ENCODE measurements at regions not wholly inside any gene's neighbourhood (a gene's known extent, or its start where the extent isn't known, plus 50 kb on each side); places are given as distances from the start of the nearest gene placed in this dataset.
"Not testable (repeated sequence)": the region's sequence is repeated elsewhere in the genome, so short reads cannot be mapped to it uniquely, and the experiment has no call there.

DNA sequence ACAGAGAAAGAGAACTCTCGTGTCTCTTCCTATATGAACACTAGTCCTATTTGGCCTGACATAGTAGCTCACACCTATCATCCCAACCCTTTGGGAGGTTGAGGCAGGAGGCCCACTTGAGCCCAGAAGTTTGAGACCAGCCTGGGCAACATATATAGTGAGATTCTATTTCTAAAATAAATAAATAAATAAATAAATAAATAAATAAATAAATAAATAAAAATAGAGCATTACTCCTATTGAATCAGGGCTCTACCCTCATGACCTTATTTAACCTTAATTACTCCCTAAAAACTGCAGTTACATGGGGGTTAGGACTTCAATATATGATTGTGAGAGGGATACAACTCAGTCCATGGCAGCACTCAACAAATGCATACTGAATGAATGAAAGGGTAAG lies 61.2 kb upstream of the GSC start:
- no peak for DNase-seq (ENCODE audit: low read depth in 2 of 2)
- TF ChIP-seq, protein P1, sequence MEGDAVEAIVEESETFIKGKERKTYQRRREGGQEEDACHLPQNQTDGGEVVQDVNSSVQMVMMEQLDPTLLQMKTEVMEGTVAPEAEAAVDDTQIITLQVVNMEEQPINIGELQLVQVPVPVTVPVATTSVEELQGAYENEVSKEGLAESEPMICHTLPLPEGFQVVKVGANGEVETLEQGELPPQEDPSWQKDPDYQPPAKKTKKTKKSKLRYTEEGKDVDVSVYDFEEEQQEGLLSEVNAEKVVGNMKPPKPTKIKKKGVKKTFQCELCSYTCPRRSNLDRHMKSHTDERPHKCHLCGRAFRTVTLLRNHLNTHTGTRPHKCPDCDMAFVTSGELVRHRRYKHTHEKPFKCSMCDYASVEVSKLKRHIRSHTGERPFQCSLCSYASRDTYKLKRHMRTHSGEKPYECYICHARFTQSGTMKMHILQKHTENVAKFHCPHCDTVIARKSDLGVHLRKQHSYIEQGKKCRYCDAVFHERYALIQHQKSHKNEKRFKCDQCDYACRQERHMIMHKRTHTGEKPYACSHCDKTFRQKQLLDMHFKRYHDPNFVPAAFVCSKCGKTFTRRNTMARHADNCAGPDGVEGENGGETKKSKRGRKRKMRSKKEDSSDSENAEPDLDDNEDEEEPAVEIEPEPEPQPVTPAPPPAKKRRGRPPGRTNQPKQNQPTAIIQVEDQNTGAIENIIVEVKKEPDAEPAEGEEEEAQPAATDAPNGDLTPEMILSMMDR (IDR thresholded peaks at IDR 0.05; ENCODE audit: low read depth, low read length): no peak
- H3K4me3 ChIP-seq (replicated peaks in 1 of 2; ENCODE audit: low read depth in 2 of 2, low read length in 2 of 2): no peak overlapping the region

DNA sequence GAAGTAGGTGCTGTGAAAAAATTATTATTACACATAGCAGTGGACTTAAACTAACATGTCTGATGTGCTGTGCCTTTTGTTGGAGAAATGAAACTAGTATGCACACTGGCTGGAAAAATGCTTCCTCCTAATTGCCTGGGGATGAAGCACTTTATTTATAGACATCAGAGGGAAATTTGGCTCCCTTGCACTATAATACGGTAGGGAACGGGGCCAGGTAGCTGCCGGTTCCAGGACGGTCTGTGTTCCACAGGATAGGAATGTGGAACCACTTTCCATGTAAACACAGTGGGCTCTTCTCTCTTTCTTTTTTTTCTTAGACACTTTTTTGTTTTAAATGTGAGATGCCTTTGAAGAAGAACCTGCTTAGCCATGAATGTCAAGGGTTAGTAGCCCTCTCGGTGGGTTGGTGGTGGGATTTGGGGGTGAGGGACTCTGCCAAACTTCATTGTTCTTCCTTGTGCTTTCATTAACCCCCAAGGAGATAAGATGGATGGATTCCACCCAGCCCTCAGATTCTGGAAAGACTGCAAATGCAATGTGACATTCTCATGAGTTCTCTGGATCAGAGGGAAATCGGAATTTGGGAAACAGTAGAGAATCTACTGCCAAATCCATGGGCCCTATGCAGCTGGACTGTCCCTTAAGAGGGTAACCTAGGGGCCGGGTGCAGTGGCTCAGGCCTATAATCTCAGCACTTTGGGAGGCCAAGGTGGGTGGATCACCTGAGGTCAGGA lies 58.0 kb upstream of the GSC start:
- TF ChIP-seq, protein P1 (IDR thresholded peaks at IDR 0.05; ENCODE audit: low read depth, low read length): no peak
- H3K4me3 ChIP-seq (replicated peaks in 1 of 2; ENCODE audit: low read depth in 2 of 2, low read length in 2 of 2): no peak overlapping the region
- no peak for DNase-seq (ENCODE audit: low read depth in 2 of 2)

DNA sequence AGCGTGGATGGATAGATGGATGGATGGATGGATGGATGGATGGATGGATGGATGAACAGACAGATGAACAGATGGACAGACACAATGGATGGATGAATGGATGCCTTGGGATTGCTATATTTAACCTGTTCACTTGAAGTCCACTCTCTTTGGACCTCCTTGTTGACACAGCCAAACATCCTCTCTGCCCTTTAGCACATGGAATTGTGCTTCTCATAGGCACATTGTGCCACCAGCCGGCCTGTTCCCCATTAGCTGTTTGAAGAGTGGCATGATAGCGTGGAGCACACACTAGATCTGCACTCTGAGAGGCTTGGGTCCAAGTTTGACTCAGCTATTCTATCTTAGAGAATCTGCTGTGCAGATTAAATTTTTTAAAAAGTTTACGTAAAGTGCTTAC lies 56.9 kb upstream of the GSC start:
- TF ChIP-seq, protein P1 (IDR thresholded peaks at IDR 0.05; ENCODE audit: low read depth, low read length): no peak
- DNase-seq (ENCODE audit: low read depth in 2 of 2): no peak

DNA sequence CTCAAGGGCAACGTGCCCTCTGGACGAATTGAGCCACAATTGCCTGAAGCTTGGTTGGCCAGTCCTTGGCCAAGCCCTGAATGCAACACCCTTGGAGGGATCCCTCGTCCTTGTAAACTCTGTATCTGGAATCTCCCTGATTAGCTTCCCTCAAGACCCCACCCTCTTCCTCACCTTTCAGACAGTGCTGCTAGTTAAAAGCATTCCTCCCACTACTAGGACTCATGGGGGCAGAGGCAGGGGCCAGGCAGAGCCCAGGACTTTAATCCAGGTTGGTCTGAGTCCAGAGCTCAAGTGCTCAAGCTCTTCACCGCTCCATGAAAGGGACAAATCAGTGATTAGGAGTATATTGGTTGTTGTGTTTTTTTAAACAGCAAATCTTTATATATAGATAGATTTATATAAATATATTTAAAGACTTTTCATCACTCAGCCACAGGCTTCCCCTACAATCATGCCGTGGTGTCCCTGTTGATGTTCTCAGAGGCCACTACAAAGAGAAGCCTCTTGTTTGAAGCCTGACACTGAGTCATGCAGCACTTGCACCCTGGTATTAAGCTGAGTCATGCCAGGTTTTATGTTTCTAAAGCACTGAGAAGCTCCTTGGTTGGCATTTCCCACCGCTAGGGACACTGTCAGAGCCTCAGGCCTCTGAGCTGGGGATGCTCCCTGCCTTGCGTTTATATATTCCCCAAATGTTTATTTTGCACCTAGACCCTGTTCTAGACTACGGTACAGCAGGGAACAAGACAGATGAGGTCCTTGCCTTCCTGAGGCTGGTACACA lies 53.8 kb upstream of the GSC start:
- TF ChIP-seq, protein P1 (IDR thresholded peaks at IDR 0.05; ENCODE audit: low read depth, low read length): no peak
- peak in 1 of 2 donors; percentile 13 for DNase-seq (ENCODE audit: low read depth in 2 of 2)
- H3K4me3 ChIP-seq (replicated peaks in 1 of 2; ENCODE audit: low read depth in 2 of 2, low read length in 2 of 2): no peak overlapping the region

More for the DNA sequence above, 56.9 kb upstream of the GSC start:
- H3K4me3 ChIP-seq (replicated peaks in 1 of 2; ENCODE audit: low read depth in 2 of 2, low read length in 2 of 2): no peak overlapping the region

DNA sequence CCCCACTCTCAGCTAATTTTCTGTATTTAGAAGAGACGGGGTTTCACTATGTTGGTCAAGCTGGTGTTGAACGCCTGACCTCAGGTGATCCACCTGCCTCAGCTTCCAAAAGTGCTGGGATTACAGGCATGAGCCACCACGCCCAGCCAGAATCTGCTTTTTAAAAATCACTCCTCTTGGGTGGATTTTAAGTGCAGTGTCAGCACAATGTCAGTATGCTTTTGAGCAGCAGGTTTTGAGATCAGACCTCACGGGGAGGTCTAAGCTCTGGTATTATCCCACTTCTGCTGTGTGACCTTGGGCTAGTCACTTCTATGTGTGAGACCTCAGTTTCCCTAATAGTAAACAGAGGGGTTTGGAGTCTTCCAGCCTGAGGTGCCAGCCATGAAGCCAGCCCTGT lies 51.8 kb upstream of the GSC start:
- DNase-seq (ENCODE audit: low read depth in 2 of 2): no peak
- no peak overlapping the region for H3K4me3 ChIP-seq (replicated peaks in 1 of 2; ENCODE audit: low read depth in 2 of 2, low read length in 2 of 2)
- TF ChIP-seq, protein P1 (IDR thresholded peaks at IDR 0.05; ENCODE audit: low read depth, low read length): no peak

DNA sequence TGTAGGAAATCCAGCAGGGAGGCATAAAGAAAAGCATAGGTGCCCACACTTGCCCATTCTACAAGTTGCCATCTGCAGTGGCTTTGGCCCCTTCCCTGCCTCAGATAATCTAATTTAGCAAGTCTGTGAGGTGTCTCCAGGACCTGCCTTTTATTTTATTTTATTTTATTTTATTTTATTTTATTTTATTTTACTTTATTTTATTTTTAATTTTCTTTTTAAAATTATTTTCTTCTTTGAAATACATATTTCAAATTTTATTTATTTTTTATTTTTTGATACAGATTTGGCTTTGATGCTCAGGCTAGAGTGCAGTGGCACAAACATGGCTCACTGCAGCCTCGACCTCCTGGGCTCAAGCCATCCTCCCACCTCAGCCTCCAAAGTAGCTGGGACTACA lies 51.0 kb upstream of the GSC start:
- DNase-seq (ENCODE audit: low read depth in 2 of 2); H3K4me3 ChIP-seq (replicated peaks in 1 of 2; ENCODE audit: low read depth in 2 of 2, low read length in 2 of 2): not testable (repeated sequence)
